Sigmoid colon (tissue), 6 donors: ENCODE measurements at regions not wholly inside any gene's neighbourhood (a gene's known extent, or its start where the extent isn't known, plus 50 kb on each side); places are given as distances from the start of the nearest gene placed in this dataset.

Source experiments
- DNase-seq: peaks from one replicate; pipeline ENCODE4 v3.0.0-alpha.2; 2019
- H3K27ac ChIP-seq, 4 donors: fragments of 200-600 bp; sonication (generic); one replicate each; pipeline ENCODE4 v1.5.1; 2016 to 2019; ENCODE audit warnings: mild to moderate bottlenecking in 1 of 4
- H3K27me3 ChIP-seq, 3 donors: fragments of 200-600 bp; sonication (generic); one replicate each; pipeline ENCODE4 v1.5.1; 2019; ENCODE audit warnings: mild to moderate bottlenecking in 1 of 3
- H3K36me3 ChIP-seq, 4 donors: fragments of 200-600 bp; sonication (generic); one replicate each; pipeline ENCODE4 v1.5.1; 2016 to 2019
- H3K4me1 ChIP-seq, 4 donors: fragments of 200-600 bp; sonication (generic); one replicate each; pipeline ENCODE4 v1.5.1; 2017 to 2019
- H3K4me3 ChIP-seq, 4 donors: fragments of 200-600 bp; sonication (generic); one replicate each; pipeline ENCODE4 v1.5.1; 2017 to 2019; ENCODE audit warnings: mild to moderate bottlenecking in 2 of 4, moderate library complexity in 1 of 4
- H3K9me3 ChIP-seq, 4 donors: fragments of 200-600 bp in 3 of 4; sonication (generic) in 3 of 4; one replicate each; pipeline versions ENCODE4 v1.5.1 to v1.6.1; 2013 to 2019
- EP300 ChIP-seq, 4 donors: sonication (generic); formaldehyde crosslinking; IDR thresholded peaks; one replicate each; pipeline ENCODE4 v1.6.1; 2017; ENCODE audit warnings: antibody characterized with exemption in 4 of 4
- POLR2A ChIP-seq, 2 donors: fragments of 450-650 bp; IDR thresholded peaks; one replicate each; pipeline ENCODE4 v1.6.1; 2016; ENCODE audit warnings: antibody characterized with exemption in 2 of 2, mild to moderate bottlenecking in 2 of 2, moderate library complexity in 2 of 2
- POLR2AphosphoS5 ChIP-seq, 4 donors: sonication (generic); formaldehyde crosslinking; IDR thresholded peaks; one replicate each; pipeline ENCODE4 v1.6.1; 2017; ENCODE audit warnings: antibody characterized with exemption in 4 of 4
- WGBS, 2 donors: extraction: QIAGEN DNeasy Blood & Tissue Kit; methylation state at CpG; one replicate each; pipeline ENCODE4 v1.1.7; 2013; 5-methylcytosine and 5-hydroxymethylcytosine counted together
- intact Hi-C: fragments of 100-400 bp; cut with DNase I; formaldehyde crosslinking; loops from one replicate; pipeline ENCODE4 v1.15.1; 2023
- TF ChIP-seq, protein P1 (sequence below), 4 experiments: fragments of 450-650 bp in 3 of 4; fragments of 200-600 bp in 1 of 4; IDR thresholded peaks; one replicate each; pipeline ENCODE4 v1.5.1; 2016 to 2019; ENCODE audit warnings: antibody characterized with exemption in 4 of 4, mild to moderate bottlenecking in 3 of 4, moderate library complexity in 2 of 4
- donor health status: healthy with polysubstance abuse.
- donor health status: healthy.

DNA sequence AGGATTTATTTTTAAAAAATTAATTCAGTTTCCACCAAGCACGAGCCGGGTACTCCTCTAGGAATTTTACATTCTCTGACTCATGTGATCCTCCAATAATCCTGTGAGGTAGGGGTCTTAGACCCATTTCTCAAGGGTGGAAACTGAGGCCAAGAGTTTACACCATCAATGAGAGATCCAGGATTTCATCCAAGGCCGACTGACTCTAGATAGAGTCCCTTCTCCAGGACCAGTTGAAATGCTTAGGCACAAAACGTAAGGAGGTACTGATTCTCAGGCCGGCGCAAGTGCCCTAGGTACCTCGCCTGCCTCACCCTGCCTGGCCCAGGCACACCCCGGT is 95.7 kb upstream of the DUSP5 start:
- no peaks in the 10 kb centered on the region for H3K36me3 ChIP-seq

DNA sequence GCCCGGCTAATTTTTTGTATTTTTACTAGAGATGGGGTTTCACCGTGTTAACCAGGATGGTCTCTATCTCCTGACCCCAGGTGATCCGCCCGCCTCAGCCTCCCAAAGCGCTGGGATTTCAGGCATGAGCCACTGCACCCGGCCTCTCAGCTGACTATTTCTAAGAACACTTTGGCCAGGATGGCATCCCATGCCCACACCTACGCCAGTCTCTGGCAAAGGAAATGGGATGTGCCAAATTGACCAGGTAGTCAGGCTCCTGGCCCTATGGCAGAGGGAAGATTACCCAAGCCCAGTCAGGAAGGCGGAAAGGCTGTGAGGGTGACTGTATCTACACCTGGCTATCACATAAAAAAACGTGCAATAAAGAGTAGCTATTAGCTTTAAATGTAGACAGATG is 94.1 kb upstream of the DUSP5 start:
- TF ChIP-seq POLR2AphosphoS5 (IDR thresholded peaks at IDR 0.05) (no peak), EP300 (IDR thresholded peaks at IDR 0.05) (no peak), POLR2A (IDR thresholded peaks at IDR 0.05) (no peak)
- TF ChIP-seq, protein P1, sequence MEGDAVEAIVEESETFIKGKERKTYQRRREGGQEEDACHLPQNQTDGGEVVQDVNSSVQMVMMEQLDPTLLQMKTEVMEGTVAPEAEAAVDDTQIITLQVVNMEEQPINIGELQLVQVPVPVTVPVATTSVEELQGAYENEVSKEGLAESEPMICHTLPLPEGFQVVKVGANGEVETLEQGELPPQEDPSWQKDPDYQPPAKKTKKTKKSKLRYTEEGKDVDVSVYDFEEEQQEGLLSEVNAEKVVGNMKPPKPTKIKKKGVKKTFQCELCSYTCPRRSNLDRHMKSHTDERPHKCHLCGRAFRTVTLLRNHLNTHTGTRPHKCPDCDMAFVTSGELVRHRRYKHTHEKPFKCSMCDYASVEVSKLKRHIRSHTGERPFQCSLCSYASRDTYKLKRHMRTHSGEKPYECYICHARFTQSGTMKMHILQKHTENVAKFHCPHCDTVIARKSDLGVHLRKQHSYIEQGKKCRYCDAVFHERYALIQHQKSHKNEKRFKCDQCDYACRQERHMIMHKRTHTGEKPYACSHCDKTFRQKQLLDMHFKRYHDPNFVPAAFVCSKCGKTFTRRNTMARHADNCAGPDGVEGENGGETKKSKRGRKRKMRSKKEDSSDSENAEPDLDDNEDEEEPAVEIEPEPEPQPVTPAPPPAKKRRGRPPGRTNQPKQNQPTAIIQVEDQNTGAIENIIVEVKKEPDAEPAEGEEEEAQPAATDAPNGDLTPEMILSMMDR (IDR thresholded peaks at IDR 0.05): no peak
- 86 to 93% methylated on average over 9 of the region's 9 CpGs for whole genome bisulfite sequencing, 2 donors
- no peaks in the 10 kb centered on the region for H3K27me3 ChIP-seq
- no peak for DNase-seq
- no peaks in the 10 kb centered on the region for H3K36me3 ChIP-seq
- H3K9me3 ChIP-seq: no peaks in the 10 kb centered on the region
- intact Hi-C loops: no loop called here
- H3K4me3 ChIP-seq: no peak overlapping the region
- H3K4me1 ChIP-seq: peaks cover 0 to 17% (median 10%) of the 10 kb centered on the region in 4 donors
- no peak overlapping the region for H3K27ac ChIP-seq

More for the DNA sequence above, 95.7 kb upstream of the DUSP5 start:
- no peaks in the 10 kb centered on the region for H3K27me3 ChIP-seq
- WGBS, 2 donors: 93 to 97% methylated on average over 8 of the region's 8 CpGs
- intact Hi-C loops: no loop called here
- H3K4me3 ChIP-seq: no peak overlapping the region
- no peak for DNase-seq
- TF ChIP-seq POLR2AphosphoS5 (IDR thresholded peaks at IDR 0.05): no peak
- TF ChIP-seq, protein P1 (IDR thresholded peaks at IDR 0.05): no peak
- no peak for TF ChIP-seq EP300 (IDR thresholded peaks at IDR 0.05)
- peaks cover 0 to 11% (median 0%) of the 10 kb centered on the region in 4 donors for H3K4me1 ChIP-seq
- H3K27ac ChIP-seq: no peak overlapping the region
- no peaks in the 10 kb centered on the region for H3K9me3 ChIP-seq

DNA sequence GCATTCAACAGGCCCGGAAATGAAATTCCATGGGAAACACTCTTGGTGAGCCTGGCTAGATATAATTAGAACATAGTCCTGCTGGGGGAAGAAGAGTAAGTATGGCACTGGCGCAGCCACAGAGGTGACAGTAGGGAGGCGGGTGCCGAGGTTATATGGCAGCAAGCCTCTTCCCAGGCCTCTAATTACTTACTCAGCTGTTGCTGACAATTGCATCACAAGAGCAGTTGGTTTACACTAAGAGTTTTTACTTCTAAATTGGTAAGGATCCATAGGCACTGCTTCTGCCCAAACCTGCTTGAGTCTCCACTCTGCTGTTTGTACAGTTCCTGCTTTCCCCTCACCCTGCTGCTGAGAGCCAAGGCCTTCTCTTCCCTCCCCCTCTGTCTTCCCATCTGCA is 93.3 kb upstream of the DUSP5 start:
- Histone ChIP-seq H3K4me3 (no peak overlapping the region), H3K36me3 (no peaks in the 10 kb centered on the region), H3K27me3 (no peaks in the 10 kb centered on the region), H3K9me3 (no peaks in the 10 kb centered on the region), H3K27ac (no peak overlapping the region), H3K4me1 (peaks cover 0 to 15% (median 7%) of the 10 kb centered on the region in 4 donors)
- intact Hi-C loops: no loop called here
- TF ChIP-seq POLR2AphosphoS5 (IDR thresholded peaks at IDR 0.05): no peak
- no peak for TF ChIP-seq POLR2A (IDR thresholded peaks at IDR 0.05)
- TF ChIP-seq, protein P1 (IDR thresholded peaks at IDR 0.05): no peak
- TF ChIP-seq EP300 (IDR thresholded peaks at IDR 0.05): no peak
- WGBS, 2 donors: 84 to 89% methylated on average over 4 of the region's 4 CpGs
- DNase-seq: no peak

DNA sequence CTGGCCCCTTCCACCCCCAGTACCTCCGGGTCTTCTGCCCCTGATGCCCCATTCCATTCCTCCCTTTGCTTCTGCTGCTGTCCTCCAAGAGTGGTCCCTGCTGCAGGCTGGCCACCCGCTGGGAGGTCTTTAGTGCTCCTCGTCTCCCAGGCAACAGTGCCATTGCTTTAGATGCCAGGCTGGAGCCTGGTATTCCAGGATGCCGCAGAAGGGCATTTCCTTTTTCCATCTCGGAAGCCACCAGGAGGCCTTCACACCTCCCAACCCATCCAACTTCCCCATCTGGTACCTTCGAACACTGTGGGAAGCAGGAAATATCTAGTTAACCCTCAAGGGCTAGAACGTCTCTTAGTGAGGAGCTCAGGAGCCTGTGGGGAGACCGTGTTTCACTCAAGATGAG is 92.9 kb upstream of the DUSP5 start:
- no peak for DNase-seq
- TF ChIP-seq POLR2A (IDR thresholded peaks at IDR 0.05) (no peak), POLR2AphosphoS5 (IDR thresholded peaks at IDR 0.05) (no peak), EP300 (IDR thresholded peaks at IDR 0.05) (no peak)
- TF ChIP-seq, protein P1 (IDR thresholded peaks at IDR 0.05): no peak
- Histone ChIP-seq H3K4me3 (no peak overlapping the region), H3K9me3 (no peaks in the 10 kb centered on the region), H3K27ac (no peak overlapping the region), H3K27me3 (no peaks in the 10 kb centered on the region), H3K36me3 (no peaks in the 10 kb centered on the region), H3K4me1 (peaks cover 0 to 15% (median 8%) of the 10 kb centered on the region in 4 donors)
- 88 to 90% methylated on average over 8 of the region's 8 CpGs for WGBS, 2 donors
- intact Hi-C loops: no loop called here

DNA sequence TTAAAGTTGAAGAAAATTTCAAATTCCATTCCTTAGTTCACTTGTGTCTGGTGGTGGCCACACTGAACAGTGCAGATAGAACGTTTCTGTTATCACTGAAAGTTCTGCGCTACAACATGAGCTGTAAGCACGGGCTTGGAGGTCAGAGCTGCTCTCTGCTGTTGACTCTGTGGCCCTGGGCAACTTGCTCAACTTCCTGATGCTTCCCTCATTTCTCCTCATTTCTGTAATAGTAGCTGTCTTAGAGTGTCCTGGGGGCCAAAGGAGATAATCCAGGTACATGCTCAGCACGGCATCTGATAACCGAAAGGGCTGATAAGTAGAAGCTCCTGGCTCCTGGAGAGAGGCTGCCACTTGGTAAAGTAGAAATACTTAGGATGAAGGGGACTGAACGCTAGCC is 92.3 kb upstream of the DUSP5 start:
- WGBS, 2 donors: 93 to 95% methylated on average over 6 of the region's 6 CpGs
- H3K4me3 ChIP-seq: no peak overlapping the region
- no peak for DNase-seq
- H3K9me3 ChIP-seq: no peaks in the 10 kb centered on the region
- intact Hi-C loops: no loop called here
- no peaks in the 10 kb centered on the region for H3K27me3 ChIP-seq
- H3K36me3 ChIP-seq: no peaks in the 10 kb centered on the region
- H3K4me1 ChIP-seq: peaks cover 0 to 21% (median 13%) of the 10 kb centered on the region in 4 donors
- H3K27ac ChIP-seq: no peak overlapping the region
- TF ChIP-seq POLR2AphosphoS5 (IDR thresholded peaks at IDR 0.05) (no peak), EP300 (IDR thresholded peaks at IDR 0.05) (no peak), POLR2A (IDR thresholded peaks at IDR 0.05) (no peak)
- TF ChIP-seq, protein P1 (IDR thresholded peaks at IDR 0.05): no peak
